Body of pancreas (tissue), 4 donors: ENCODE measurements at regions not wholly inside any gene's neighbourhood (a gene's known extent, or its start where the extent isn't known, plus 50 kb on each side); places are given as distances from the start of the nearest gene placed in this dataset.

ENCODE experiments used
- ATAC-seq: fragments of 150-250 bp; one replicate; pipeline ENCODE4 v1.9.1; 2016
- DNase-seq, 4 donors: peaks; one replicate each; pipeline ENCODE4 v3.0.0-alpha.2; 2019
- H3K27ac ChIP-seq, 4 donors: fragments of 200-600 bp; sonication (generic); 1 replicate in 3 of 4; 2 replicates in 1 of 4; pipeline versions ENCODE4 v1.5.1 to v1.6.1; 2016 to 2019; ENCODE audit warnings: mild to moderate bottlenecking in 1 of 4, mixed read lengths in 1 of 4, moderate library complexity in 1 of 4
- H3K27me3 ChIP-seq, 2 donors: fragments of 200-600 bp; sonication (generic); one replicate each; pipeline ENCODE4 v1.6.0; 2016; ENCODE audit warnings: mild to moderate bottlenecking in 1 of 2
- H3K36me3 ChIP-seq, 2 donors: fragments of 200-600 bp; sonication (generic); replicated peaks in 1 of 2; 2 replicates each; pipeline ENCODE4 v1.5.1; 2016; ENCODE audit warnings: low read depth in 2 of 2; ENCODE audit not compliant: insufficient read depth in 1 of 2
- H3K4me1 ChIP-seq: fragments of 200-600 bp; sonication (generic); one replicate; pipeline ENCODE4 v1.6.0; 2016
- H3K4me3 ChIP-seq, 2 donors: fragments of 200-600 bp; sonication (generic); 1 replicate in 1 of 2; 2 replicates in 1 of 2; pipeline ENCODE4 v1.5.1; 2016 to 2019
- H3K9me3 ChIP-seq, 3 donors: fragments of 200-600 bp; sonication (generic); 1 replicate in 2 of 3; 2 replicates in 1 of 3; pipeline ENCODE4 v1.5.1; 2016
- POLR2A ChIP-seq, 3 donors: fragments of 450-650 bp; IDR thresholded peaks; one replicate each; pipeline ENCODE4 v1.6.1; 2016; ENCODE audit warnings: antibody characterized with exemption in 3 of 3, mild to moderate bottlenecking in 2 of 3
- WGBS, 2 donors: methylation state at CpG; one replicate each; pipeline ENCODE4 v1.1.5; 2017; 5-methylcytosine and 5-hydroxymethylcytosine counted together
- intact Hi-C: fragments of 100-400 bp; cut with DNase I; formaldehyde crosslinking; loops from one replicate; pipeline ENCODE4 v1.15.1; 2023
- TF ChIP-seq, protein P1 (sequence below), 7 experiments: fragments of 450-650 bp in 4 of 7; fragments of 200-600 bp in 3 of 7; sonication (generic) in 3 of 7; IDR thresholded peaks; one replicate each; pipeline ENCODE4 v1.5.1; 2016 to 2019; ENCODE audit warnings: antibody characterized with exemption in 7 of 7

DNA sequence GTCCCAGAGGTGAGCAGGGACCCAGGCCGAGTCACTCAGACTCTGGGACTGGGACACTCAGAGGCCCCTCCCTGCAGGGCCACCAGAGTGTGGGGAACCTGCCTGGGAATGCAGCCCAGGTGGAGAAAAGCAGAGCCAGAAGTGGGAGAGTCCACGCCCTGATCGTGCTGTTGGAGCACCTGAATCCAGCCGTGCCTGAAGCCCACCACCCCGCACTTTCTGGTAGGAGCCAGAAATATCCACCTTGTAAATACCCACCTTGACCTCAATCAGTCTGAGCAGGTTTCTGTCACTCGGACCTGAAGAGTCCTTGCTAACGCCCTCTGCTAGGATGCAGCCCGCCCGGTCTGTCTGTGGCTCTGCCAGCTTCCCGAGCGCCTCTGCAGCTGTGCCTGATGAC, 86.7 kb downstream of the PDGFA start:
- H3K4me3 ChIP-seq = no peak overlapping the region
- intact Hi-C loops = no loop called here
- no peaks in the 10 kb centered on the region for H3K9me3 ChIP-seq
- WGBS, 2 donors = 86 to 92% methylated on average over 3 to 11 of the region's 11 CpGs
- H3K27ac ChIP-seq = no peak overlapping the region
- TF ChIP-seq, protein P1, sequence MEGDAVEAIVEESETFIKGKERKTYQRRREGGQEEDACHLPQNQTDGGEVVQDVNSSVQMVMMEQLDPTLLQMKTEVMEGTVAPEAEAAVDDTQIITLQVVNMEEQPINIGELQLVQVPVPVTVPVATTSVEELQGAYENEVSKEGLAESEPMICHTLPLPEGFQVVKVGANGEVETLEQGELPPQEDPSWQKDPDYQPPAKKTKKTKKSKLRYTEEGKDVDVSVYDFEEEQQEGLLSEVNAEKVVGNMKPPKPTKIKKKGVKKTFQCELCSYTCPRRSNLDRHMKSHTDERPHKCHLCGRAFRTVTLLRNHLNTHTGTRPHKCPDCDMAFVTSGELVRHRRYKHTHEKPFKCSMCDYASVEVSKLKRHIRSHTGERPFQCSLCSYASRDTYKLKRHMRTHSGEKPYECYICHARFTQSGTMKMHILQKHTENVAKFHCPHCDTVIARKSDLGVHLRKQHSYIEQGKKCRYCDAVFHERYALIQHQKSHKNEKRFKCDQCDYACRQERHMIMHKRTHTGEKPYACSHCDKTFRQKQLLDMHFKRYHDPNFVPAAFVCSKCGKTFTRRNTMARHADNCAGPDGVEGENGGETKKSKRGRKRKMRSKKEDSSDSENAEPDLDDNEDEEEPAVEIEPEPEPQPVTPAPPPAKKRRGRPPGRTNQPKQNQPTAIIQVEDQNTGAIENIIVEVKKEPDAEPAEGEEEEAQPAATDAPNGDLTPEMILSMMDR (IDR thresholded peaks at IDR 0.05) = no peak
- no peak for TF ChIP-seq POLR2A (IDR thresholded peaks at IDR 0.05)
- ATAC-seq (no peak), DNase-seq (no peak)
- peaks cover 3% of the 10 kb centered on the region for H3K4me1 ChIP-seq
- H3K27me3 ChIP-seq = no peaks in the 10 kb centered on the region
- H3K36me3 ChIP-seq = no peaks in the 10 kb centered on the region

GRCh38 chr7:433558-433957, 86.1 kb downstream of the PDGFA start:
- Histone ChIP-seq H3K36me3 (no peaks in the 10 kb centered on the region), H3K9me3 (no peaks in the 10 kb centered on the region), H3K4me3 (no peak overlapping the region), H3K27me3 (no peaks in the 10 kb centered on the region), H3K4me1 (peaks cover 3% of the 10 kb centered on the region), H3K27ac (no peak overlapping the region)
- intact Hi-C loops = no loop called here
- TF ChIP-seq POLR2A (IDR thresholded peaks at IDR 0.05) = no peak
- TF ChIP-seq, protein P1 (IDR thresholded peaks at IDR 0.05) = no peak
- 87 to 93% methylated on average over 11 to 13 of the region's 13 CpGs for WGBS, 2 donors
- ATAC-seq (no peak), DNase-seq (no peak)

GRCh38 chr7:434891-435629, 84.6 kb downstream of the PDGFA start:
- H3K36me3 ChIP-seq = no peaks in the 10 kb centered on the region
- no peaks in the 10 kb centered on the region for H3K27me3 ChIP-seq
- no peaks in the 10 kb centered on the region for H3K9me3 ChIP-seq
- no peak overlapping the region for H3K27ac ChIP-seq
- no peak overlapping the region for H3K4me3 ChIP-seq
- 62 to 75% methylated on average over 28 to 35 of the region's 35 CpGs for WGBS, 2 donors
- peaks cover 3% of the 10 kb centered on the region for H3K4me1 ChIP-seq
- intact Hi-C loops = no loop called here
- no peak for DNase-seq
- no peak for ATAC-seq
- no peak for TF ChIP-seq POLR2A (IDR thresholded peaks at IDR 0.05)
- TF ChIP-seq, protein P1 (IDR thresholded peaks at IDR 0.05) = no peak

GRCh38 chr7:435630-436366, 83.8 kb downstream of the PDGFA start:
- Histone ChIP-seq H3K36me3 (no peaks in the 10 kb centered on the region), H3K4me3 (no peak overlapping the region), H3K4me1 (peaks cover 3% of the 10 kb centered on the region), H3K9me3 (no peaks in the 10 kb centered on the region), H3K27ac (no peak overlapping the region), H3K27me3 (no peaks in the 10 kb centered on the region)
- no peak for TF ChIP-seq POLR2A (IDR thresholded peaks at IDR 0.05)
- TF ChIP-seq, protein P1 (IDR thresholded peaks at IDR 0.05) = no peak
- DNase-seq (no peak), ATAC-seq (no peak)
- intact Hi-C loops = no loop called here
- WGBS, 2 donors = 86 to 90% methylated on average over 25 to 27 of the region's 28 CpGs
